Keratinocyte (primary cell): ENCODE measurements at regions not wholly inside any gene's neighbourhood (a gene's known extent, or its start where the extent isn't known, plus 50 kb on each side); places are given as distances from the start of the nearest gene placed in this dataset.
A peak's percentile ranks its signal among the peaks of the same experiment; 100 is the strongest.

Source experiments
- DNase-seq: peaks from one replicate; pipeline ENCODE4 v3.0.0-alpha.2; 2011; ENCODE audit warnings: low read depth, missing footprints, low spot score
- FAIRE-seq: peaks from 2 replicates; lab custom pipeline; 2011; peaks lifted over from hg19 to GRCh38; lab: Jason Lieb, UNC
- H2AFZ ChIP-seq: 2 replicates; pipeline ENCODE4 v1.6.0; 2012; ENCODE audit warnings: low read length, control low read depth, inconsistent platforms; ENCODE audit not compliant: control insufficient read depth
- H3K27ac ChIP-seq: 2 replicates; pipeline ENCODE4 v1.5.1; 2011; ENCODE audit warnings: low read length; ENCODE audit not compliant: control insufficient read depth, insufficient read depth
- H3K27me3 ChIP-seq: 3 replicates; pipeline ENCODE4 v1.6.0; 2011; ENCODE audit warnings: low read length; ENCODE audit not compliant: control insufficient read depth, insufficient read depth; ENCODE audit errors: extremely low read depth
- H3K36me3 ChIP-seq, 2 experiments: 2 replicates in 1 of 2; 3 replicates in 1 of 2; pipeline ENCODE4 v1.5.1; 2011; ENCODE audit warnings: low read length in 2 of 2, mild to moderate bottlenecking in 1 of 2; ENCODE audit not compliant: control insufficient read depth in 2 of 2, insufficient read depth in 2 of 2; ENCODE audit errors: extremely low read depth in 1 of 2
- H3K4me1 ChIP-seq: 3 replicates; pipeline ENCODE4 v1.5.1; 2011; ENCODE audit warnings: low read length; ENCODE audit not compliant: control insufficient read depth, insufficient read depth; ENCODE audit errors: extremely low read depth
- H3K4me2 ChIP-seq: 3 replicates; pipeline ENCODE4 v1.6.0; 2011; ENCODE audit warnings: low read depth, low read length; ENCODE audit not compliant: control insufficient read depth, insufficient read depth; ENCODE audit errors: extremely low read depth
- H3K4me3 ChIP-seq, 3 experiments: fragments of 200-600 bp in 1 of 3; sonication (generic) in 1 of 3; 2 replicates in 2 of 3; 3 replicates in 1 of 3; pipeline ENCODE4 v1.5.1; 2011 to 2016; ENCODE audit warnings: low read length in 3 of 3, mild to moderate bottlenecking in 3 of 3, control low read depth in 2 of 3, inconsistent platforms in 1 of 3, low read depth in 1 of 3, mixed read lengths in 1 of 3, mixed run types in 1 of 3, moderate library complexity in 1 of 3; ENCODE audit not compliant: control insufficient read depth in 2 of 3, insufficient read depth in 2 of 3; ENCODE audit errors: extremely low read depth in 1 of 3
- H3K79me2 ChIP-seq: 2 replicates; pipeline ENCODE4 v1.6.0; 2012; ENCODE audit warnings: low read length; ENCODE audit not compliant: control insufficient read depth, insufficient read depth
- H3K9ac ChIP-seq: 3 replicates; pipeline ENCODE4 v1.6.0; 2011; ENCODE audit warnings: low read length; ENCODE audit not compliant: control insufficient read depth, insufficient read depth; ENCODE audit errors: extremely low read depth
- H3K9me1 ChIP-seq: 3 replicates; pipeline ENCODE4 v1.6.0; 2011; ENCODE audit warnings: low read length; ENCODE audit not compliant: control insufficient read depth, insufficient read depth; ENCODE audit errors: extremely low read depth
- H3K9me3 ChIP-seq: 2 replicates; pipeline ENCODE4 v1.5.1; 2012; ENCODE audit warnings: low read depth, low read length; ENCODE audit not compliant: control insufficient read depth
- H4K20me1 ChIP-seq: 3 replicates; pipeline ENCODE4 v1.6.0; 2011; ENCODE audit warnings: low read length; ENCODE audit not compliant: control insufficient read depth, insufficient read depth; ENCODE audit errors: extremely low read depth
- EZH2 ChIP-seq: IDR thresholded peaks from one replicate; pipeline ENCODE4 v1.6.1; 2012; ENCODE audit warnings: inconsistent platforms, mild to moderate bottlenecking, low read length, moderate library complexity
- dilution Hi-C: fragments of 300-500 bp; cut with MboI; formaldehyde crosslinking; loops from one replicate; pipeline ENCODE4 v1.7.0; 2020; ENCODE audit warnings: low sequenced_read_pairs; ENCODE audit not compliant: extremely low pct_ligation_motif_present
- TF ChIP-seq, protein P1 (sequence below), 3 experiments: IDR thresholded peaks in 1 of 3; conservative IDR thresholded peaks in 1 of 3; optimal IDR thresholded peaks in 1 of 3; 2 replicates in 2 of 3; 3 replicates in 1 of 3; pipeline versions ENCODE3 to v1.5.1; 2011; ENCODE audit warnings: low read length in 3 of 3, mild to moderate bottlenecking in 3 of 3, moderate library complexity in 2 of 3, control low read depth in 1 of 3, inconsistent platforms in 1 of 3; ENCODE audit not compliant: insufficient read depth in 2 of 3; ENCODE audit errors: extremely low read depth in 1 of 3

- Histone ChIP-seq H3K36me3 (no peaks in the 10 kb centered on the region), H3K27ac (no peak overlapping the region), H3K27me3 (no peaks in the 10 kb centered on the region), H3K9me3 (no peaks in the 10 kb centered on the region), H3K4me1 (peaks cover 16% of the 10 kb centered on the region), H3K4me3 (no peak overlapping the region), H4K20me1 (no peaks in the 10 kb centered on the region), H3K9me1 (no peaks in the 10 kb centered on the region), H3K4me2 (no peak overlapping the region), H2AFZ (no peak overlapping the region), H3K79me2 (no peaks in the 10 kb centered on the region), H3K9ac (no peak overlapping the region)
- no peak for FAIRE-seq
- dilution Hi-C loops, result no loop called here
- TF ChIP-seq EZH2, result no peak
- TF ChIP-seq, protein P1, sequence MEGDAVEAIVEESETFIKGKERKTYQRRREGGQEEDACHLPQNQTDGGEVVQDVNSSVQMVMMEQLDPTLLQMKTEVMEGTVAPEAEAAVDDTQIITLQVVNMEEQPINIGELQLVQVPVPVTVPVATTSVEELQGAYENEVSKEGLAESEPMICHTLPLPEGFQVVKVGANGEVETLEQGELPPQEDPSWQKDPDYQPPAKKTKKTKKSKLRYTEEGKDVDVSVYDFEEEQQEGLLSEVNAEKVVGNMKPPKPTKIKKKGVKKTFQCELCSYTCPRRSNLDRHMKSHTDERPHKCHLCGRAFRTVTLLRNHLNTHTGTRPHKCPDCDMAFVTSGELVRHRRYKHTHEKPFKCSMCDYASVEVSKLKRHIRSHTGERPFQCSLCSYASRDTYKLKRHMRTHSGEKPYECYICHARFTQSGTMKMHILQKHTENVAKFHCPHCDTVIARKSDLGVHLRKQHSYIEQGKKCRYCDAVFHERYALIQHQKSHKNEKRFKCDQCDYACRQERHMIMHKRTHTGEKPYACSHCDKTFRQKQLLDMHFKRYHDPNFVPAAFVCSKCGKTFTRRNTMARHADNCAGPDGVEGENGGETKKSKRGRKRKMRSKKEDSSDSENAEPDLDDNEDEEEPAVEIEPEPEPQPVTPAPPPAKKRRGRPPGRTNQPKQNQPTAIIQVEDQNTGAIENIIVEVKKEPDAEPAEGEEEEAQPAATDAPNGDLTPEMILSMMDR (optimal IDR thresholded peaks at IDR 0.05 in 1 of 3, IDR thresholded peaks at IDR 0.05 in 1 of 3, conservative IDR thresholded peaks at IDR 0.05 in 1 of 3; ENCODE audit: extremely low read depth in 1 of 3, insufficient read depth in 2 of 3, low read length in 3 of 3), result no peak
- DNase-seq, result no peak
Observed at GRCh38 chr3:178233371-178234071, 302.7 kb upstream of the KCNMB2 start.

DNA sequence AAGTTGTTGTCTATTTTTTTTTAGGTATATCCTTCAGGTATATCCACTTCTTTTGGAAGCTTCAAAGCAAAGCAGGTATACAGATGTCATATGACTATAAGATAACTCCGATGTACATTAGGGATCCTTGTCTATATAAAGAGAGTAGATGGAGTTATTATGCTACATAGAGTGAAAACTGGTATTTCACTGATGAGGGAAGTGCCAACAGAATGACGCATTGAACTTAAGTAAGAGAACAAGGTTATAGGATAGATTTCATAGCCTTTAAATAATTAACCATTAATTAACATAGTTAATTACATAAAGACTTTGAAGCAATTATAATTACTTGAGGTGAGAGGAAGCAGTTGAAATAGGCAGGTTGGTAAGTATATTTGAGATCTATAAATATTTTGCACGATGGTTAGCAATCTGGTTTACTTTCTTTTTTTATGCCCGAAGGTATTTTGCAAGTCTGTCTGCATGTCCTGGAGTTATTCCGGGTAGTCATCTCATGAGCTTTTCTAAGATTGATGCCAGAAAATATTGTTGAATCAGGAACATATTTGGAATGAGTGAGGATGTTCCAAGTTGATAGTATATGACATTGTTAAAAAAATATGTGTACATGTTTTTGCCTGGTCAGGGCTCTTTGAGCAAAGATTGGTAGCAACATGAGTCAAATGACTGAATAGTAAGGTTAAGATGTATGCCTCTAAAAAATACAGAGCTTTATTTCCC is 299.5 kb upstream of the KCNMB2 start:
- dilution Hi-C loops, result no loop called here
- Histone ChIP-seq H3K27me3 (no peaks in the 10 kb centered on the region), H3K9ac (no peak overlapping the region), H3K4me1 (peaks cover 16% of the 10 kb centered on the region), H2AFZ (peak overlapping the region; percentile 41), H3K36me3 (no peaks in the 10 kb centered on the region), H3K9me1 (no peaks in the 10 kb centered on the region), H3K4me3 (peak overlapping the region; percentile 6 to 49 (median 29)), H3K4me2 (peak overlapping the region; percentile 74), H3K79me2 (no peaks in the 10 kb centered on the region), H3K27ac (peak overlapping the region; percentile 4), H3K9me3 (no peaks in the 10 kb centered on the region), H4K20me1 (no peaks in the 10 kb centered on the region)
- FAIRE-seq, result peak; percentile 26
- DNase-seq, result no peak
- TF ChIP-seq, protein P1 (optimal IDR thresholded peaks at IDR 0.05 in 1 of 3, IDR thresholded peaks at IDR 0.05 in 1 of 3, conservative IDR thresholded peaks at IDR 0.05 in 1 of 3; ENCODE audit: extremely low read depth in 1 of 3, insufficient read depth in 2 of 3, low read length in 3 of 3), result no peak
- no peak for TF ChIP-seq EZH2
